NCI-H2107 (cell line): ENCODE measurements at regions not wholly inside any gene's neighbourhood (a gene's known extent, or its start where the extent isn't known, plus 50 kb on each side); places are given as distances from the start of the nearest gene placed in this dataset.

Experiments
- DNase-seq: peaks from one replicate; lab custom pipeline; 2025; lab: John Stamatoyannopoulos, UW

DNA sequence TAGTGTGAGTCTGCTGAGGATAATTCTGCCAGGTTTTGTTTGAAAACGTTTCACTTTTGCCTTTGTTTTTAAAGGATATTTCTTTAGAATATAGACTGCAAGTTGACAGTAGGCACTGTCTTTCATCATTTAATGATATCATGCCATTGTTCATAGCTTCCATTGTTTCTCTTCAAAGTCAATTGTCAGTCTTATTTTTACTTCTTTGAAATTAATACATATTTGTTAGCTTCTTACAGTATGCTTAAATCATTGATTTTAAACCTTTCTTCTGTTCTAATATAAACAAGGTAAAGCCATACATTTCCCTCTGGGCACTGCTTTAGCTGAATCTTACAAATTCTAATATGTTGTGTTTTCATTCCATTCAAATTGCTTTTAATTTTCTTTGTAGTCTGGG, 62.3 kb upstream of the PARVA start:
- no peak for DNase-seq

DNA sequence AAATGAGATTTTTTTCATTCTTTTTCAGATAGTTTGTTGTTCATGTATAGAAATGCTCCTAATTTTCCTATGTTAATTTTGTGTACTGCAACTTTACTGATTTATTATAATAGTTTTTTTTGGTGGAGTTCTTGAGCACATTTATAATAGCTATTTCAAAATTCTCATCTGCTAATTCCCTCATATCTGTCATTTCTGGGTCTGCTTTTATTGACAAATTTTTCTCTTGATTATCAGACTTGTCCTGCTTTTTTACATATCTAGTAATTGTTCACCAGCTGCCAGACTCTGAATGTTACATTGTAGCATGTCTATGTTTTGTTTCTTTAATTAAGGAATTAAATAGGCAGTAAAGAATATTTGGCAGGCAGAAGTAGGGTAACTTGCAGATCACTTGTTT, 60.9 kb upstream of the PARVA start:
- no peak for DNase-seq

DNA sequence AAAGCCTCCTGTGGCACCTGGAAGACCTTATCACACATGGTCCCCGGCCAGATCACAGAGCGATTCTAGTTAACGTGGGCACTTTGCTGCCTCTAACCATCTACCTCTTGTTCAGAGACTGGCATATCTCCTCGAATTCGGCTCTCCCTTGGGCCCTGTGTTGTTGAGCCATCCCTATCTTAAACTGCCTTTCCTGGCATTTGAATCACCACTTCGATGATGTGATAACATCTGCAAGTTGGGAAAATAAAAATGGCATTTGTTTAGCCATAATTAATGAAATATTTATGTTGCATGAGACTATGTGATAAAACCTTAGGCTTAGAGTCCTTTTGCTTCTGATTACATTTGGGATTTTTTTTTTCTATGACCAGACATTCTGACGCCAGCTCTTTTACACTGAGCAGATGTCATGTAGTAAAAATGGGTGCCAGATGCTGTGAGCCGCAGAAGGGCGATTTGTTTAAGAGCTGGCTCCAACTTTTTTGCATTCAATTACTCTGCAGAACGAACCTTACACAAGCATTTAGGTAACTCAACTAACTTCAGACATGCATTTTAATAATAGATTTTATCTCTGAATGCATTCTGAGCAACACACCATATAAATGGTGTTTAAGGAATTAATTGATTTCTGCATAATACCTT, 58.5 kb upstream of the PARVA start:
- DNase-seq, result peak; percentile 77

DNA sequence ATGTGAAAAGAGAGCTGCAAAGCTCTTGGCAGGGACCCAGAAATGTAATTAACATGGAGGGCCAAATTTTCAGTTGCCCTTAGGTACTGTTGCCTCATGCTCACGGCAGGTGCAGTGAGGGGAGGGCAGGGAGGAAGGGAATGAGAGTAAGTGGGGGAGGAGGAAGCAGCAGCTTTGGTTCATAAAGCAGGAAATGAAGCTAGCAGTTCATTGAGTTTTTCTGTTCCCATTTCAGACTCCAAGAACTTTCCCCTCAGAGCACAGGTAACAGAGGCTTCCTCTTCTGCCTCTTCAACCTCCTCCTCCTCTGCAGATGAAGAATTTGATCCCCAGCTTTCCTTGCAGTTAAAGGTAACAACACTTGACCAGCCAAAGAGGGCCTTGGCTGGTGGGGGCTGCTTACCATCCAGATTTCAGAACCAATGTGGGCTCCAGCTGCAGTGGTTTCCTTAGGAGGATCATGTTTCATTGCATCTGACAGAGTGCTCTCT, 57.9 kb upstream of the PARVA start:
- peak; percentile 87 for DNase-seq

DNA sequence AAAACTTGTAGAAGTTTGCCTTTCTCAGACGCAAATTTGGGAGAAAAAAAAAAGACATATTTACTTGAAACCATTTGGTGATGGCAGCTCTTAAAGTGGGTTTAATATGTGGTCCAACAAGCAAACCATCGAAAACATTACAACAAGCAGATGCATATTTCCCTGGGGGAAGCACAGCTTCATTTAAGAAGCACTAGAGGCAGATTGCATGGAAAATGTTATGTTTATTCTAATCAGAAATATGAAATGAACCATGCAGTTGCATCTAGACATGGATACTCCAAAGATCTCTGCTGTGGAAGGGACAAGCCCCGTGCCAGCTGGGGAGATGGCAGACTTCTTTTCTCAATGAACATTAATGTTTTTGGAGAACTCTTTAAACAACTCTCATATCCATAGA, 57.4 kb upstream of the PARVA start:
- DNase-seq, result no peak

DNA sequence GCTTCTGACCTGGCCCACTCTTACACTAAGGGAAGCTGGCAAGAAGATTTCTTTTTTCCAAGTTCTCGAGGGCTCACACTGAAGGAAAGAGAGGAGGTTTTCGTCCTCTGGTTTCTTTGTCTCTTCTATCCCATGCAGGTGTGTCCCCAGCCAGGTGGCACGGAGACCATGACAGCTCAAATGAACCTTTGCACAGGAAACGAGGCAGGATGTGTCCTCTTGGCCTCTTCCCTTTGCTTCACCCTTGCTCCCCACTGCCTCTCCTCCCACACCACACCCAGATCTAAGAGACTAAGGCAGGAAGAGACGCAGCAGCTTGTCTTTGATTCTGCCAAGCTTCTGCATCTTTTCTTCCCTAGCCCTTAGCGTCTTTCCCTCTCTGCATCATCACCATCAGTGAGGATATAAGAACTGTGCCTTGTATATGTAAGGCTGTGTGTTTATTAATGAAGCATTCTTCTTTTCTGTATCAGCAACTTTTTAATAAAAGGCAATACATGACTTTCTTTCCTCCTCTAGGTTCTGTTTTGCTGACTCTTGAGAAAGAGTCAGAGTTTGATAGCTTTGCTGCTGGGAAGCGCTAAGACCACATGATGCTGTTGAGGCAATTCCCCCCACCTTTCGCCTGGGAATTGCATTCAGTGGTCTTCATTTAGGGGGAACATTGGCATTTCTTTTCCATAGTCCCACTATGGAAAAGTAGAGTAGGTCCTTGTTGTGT, 56.0 kb upstream of the PARVA start:
- DNase-seq, result no peak

- DNase-seq, result no peak
Observed at GRCh38 chr11:12324585-12324984, 52.8 kb upstream of the PARVA start.
